SK-N-SH treated with all-trans-retinoic acid at 6 μM for 48 hours (cell line): ENCODE measurements at regions not wholly inside any gene's neighbourhood (a gene's known extent, or its start where the extent isn't known, plus 50 kb on each side); places are given as distances from the start of the nearest gene placed in this dataset.

Experiments used
- ATAC-seq: fragments of 200-7000 bp; cut with Tn5 transposase; 3 replicates; pipeline ENCODE4 v1.9.1; 2020; ENCODE audit warnings: mild to moderate bottlenecking, moderate library complexity
- BACH2 ChIP-seq: fragments of 250-450 bp; sonication (Bioruptor Pico); IDR thresholded peaks from 2 replicates; pipeline ENCODE4 v1.9.0; 2021; ENCODE audit warnings: mild to moderate bottlenecking, borderline replicate concordance
- CSDC2 ChIP-seq: fragments of 250-450 bp; sonication (Bioruptor Pico); IDR thresholded peaks from 2 replicates; pipeline ENCODE4 v1.5.0; 2020; ENCODE audit warnings: mild to moderate bottlenecking, moderate library complexity
- ESRRG ChIP-seq: fragments of 250-450 bp; sonication (Bioruptor Pico); IDR thresholded peaks from 2 replicates; pipeline ENCODE4 v1.6.1; 2021; ENCODE audit warnings: mild to moderate bottlenecking
- GLIS3 ChIP-seq: fragments of 250-450 bp; sonication (Bioruptor Pico); IDR thresholded peaks from 2 replicates; pipeline ENCODE4 v1.5.0; 2020; ENCODE audit warnings: mild to moderate bottlenecking, moderate library complexity
- ISL1 ChIP-seq: fragments of 250-450 bp; sonication (Bioruptor Pico); IDR thresholded peaks from 2 replicates; pipeline ENCODE4 v2.1.2; 2022; ENCODE audit warnings: mild to moderate bottlenecking, moderate library complexity
- OSR1 ChIP-seq: fragments of 250-450 bp; sonication (Bioruptor Pico); IDR thresholded peaks from 2 replicates; pipeline ENCODE4 v1.8.0; 2022; ENCODE audit warnings: moderate library complexity, mild to moderate bottlenecking, inconsistent platforms
- PPARA ChIP-seq: fragments of 250-450 bp; sonication (Bioruptor Pico); IDR thresholded peaks from 2 replicates; pipeline ENCODE4 v1.5.0; 2020; ENCODE audit warnings: mild to moderate bottlenecking, borderline replicate concordance
- RARB ChIP-seq: fragments of 250-450 bp; sonication (Bioruptor Pico); IDR thresholded peaks from 2 replicates; pipeline ENCODE4 v1.8.0; 2021; ENCODE audit warnings: mild to moderate bottlenecking, moderate library complexity
- SNAI2 ChIP-seq: fragments of 250-450 bp; sonication (Bioruptor Pico); IDR thresholded peaks from 2 replicates; pipeline ENCODE4 v1.5.0; 2020; ENCODE audit warnings: mild to moderate bottlenecking, moderate library complexity
- TCF4 ChIP-seq: fragments of 250-450 bp; sonication (Bioruptor Pico); IDR thresholded peaks from 2 replicates; pipeline ENCODE4 v1.8.0; 2021; ENCODE audit warnings: mild to moderate bottlenecking, moderate library complexity, borderline replicate concordance
- TOX ChIP-seq: fragments of 250-450 bp; sonication (Bioruptor Pico); IDR thresholded peaks from 2 replicates; pipeline ENCODE4 v1.8.0; 2021; ENCODE audit warnings: mild to moderate bottlenecking, moderate library complexity, borderline replicate concordance
- ZFP3 ChIP-seq: fragments of 250-450 bp; sonication (Bioruptor Pico); IDR thresholded peaks from 2 replicates; pipeline ENCODE4 v1.5.0; 2020; ENCODE audit warnings: mild to moderate bottlenecking, moderate library complexity
- ZFP30 ChIP-seq: fragments of 450-650 bp; formaldehyde crosslinking; IDR thresholded peaks from 2 replicates; pipeline ENCODE4 v1.5.0; 2022; ENCODE audit warnings: mild to moderate bottlenecking, moderate library complexity
- ZNF70 ChIP-seq: fragments of 450-650 bp; formaldehyde crosslinking; IDR thresholded peaks from 2 replicates; pipeline ENCODE4 v1.5.0; 2020; ENCODE audit warnings: mild to moderate bottlenecking, moderate library complexity
- ZNF8 ChIP-seq: fragments of 450-650 bp; formaldehyde crosslinking; IDR thresholded peaks from 2 replicates; pipeline ENCODE4 v1.5.0; 2020; ENCODE audit warnings: mild to moderate bottlenecking, moderate library complexity
- TF ChIP-seq, protein P1 (sequence below): fragments of 250-450 bp; sonication (Bioruptor Pico); IDR thresholded peaks from 2 replicates; pipeline ENCODE4 v1.5.1; 2020; ENCODE audit warnings: low read depth, mild to moderate bottlenecking, moderate library complexity
- TF ChIP-seq, protein P2 (sequence below): fragments of 250-450 bp; sonication (Bioruptor Pico); IDR thresholded peaks from 2 replicates; pipeline ENCODE4 v1.5.1; 2021; ENCODE audit warnings: mild to moderate bottlenecking, moderate library complexity
- TF ChIP-seq, protein P3 (sequence below): fragments of 250-450 bp; sonication (Bioruptor Pico); IDR thresholded peaks from 2 replicates; pipeline ENCODE4 v1.5.0; 2020; ENCODE audit warnings: mild to moderate bottlenecking, moderate library complexity
- TF ChIP-seq, protein P4 (sequence below): fragments of 250-450 bp; sonication (Bioruptor Pico); IDR thresholded peaks from 2 replicates; pipeline ENCODE4 v1.8.0; 2020; ENCODE audit warnings: mild to moderate bottlenecking, moderate library complexity, borderline replicate concordance
- TF ChIP-seq, protein P5 (sequence below): fragments of 250-450 bp; sonication (Bioruptor Pico); IDR thresholded peaks from 2 replicates; pipeline ENCODE4 v1.8.0; 2021; ENCODE audit warnings: low read depth, mild to moderate bottlenecking, moderate library complexity, borderline replicate concordance

DNA sequence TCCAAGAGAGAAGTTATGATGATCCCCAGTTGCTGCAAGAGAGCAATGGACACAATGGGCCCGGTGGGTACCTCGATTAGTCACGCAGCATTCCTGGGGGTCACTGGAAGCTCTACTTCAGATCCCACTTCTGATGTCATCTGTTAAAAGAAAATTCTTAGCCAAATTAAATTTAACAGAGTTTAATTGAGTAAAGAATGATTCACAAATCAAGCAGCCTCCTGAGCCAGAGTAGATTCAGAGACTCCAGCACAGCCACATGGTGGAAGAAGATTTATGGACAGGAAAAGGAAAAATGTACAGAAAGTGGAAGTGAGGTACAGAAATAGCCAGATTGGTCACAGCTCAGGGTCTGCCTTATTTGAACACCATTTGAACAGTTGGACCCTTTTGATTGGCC lies 107.5 kb downstream of the SPTSSA start (continued):
- TF ChIP-seq, protein P1, sequence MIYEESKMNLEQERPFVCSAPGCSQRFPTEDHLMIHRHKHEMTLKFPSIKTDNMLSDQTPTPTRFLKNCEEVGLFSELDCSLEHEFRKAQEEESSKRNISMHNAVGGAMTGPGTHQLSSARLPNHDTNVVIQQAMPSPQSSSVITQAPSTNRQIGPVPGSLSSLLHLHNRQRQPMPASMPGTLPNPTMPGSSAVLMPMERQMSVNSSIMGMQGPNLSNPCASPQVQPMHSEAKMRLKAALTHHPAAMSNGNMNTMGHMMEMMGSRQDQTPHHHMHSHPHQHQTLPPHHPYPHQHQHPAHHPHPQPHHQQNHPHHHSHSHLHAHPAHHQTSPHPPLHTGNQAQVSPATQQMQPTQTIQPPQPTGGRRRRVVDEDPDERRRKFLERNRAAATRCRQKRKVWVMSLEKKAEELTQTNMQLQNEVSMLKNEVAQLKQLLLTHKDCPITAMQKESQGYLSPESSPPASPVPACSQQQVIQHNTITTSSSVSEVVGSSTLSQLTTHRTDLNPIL (CRISPR knock-in tag) = peak; percentile 73

DNA sequence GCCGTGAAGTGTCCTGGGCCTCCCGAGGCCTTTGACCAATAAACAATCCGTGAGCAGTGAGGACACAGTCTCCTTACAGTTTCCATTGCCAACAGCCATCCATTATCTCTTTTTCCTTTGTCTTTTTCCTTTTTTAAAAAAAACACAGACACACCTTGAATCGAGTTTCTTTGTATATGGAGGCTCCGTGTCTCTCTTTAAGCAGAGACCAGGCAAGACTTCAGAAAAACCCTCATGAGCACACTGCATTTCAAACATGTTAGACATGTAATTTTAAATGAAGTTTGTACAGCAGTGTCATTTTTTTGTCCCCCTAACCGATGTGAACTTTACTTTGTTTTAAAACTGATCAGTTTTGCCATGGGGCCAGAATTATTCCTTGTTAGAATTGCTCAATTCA lies 111.1 kb downstream of the SPTSSA start:
- TF ChIP-seq ISL1 = no peak
- TF ChIP-seq, protein P2, sequence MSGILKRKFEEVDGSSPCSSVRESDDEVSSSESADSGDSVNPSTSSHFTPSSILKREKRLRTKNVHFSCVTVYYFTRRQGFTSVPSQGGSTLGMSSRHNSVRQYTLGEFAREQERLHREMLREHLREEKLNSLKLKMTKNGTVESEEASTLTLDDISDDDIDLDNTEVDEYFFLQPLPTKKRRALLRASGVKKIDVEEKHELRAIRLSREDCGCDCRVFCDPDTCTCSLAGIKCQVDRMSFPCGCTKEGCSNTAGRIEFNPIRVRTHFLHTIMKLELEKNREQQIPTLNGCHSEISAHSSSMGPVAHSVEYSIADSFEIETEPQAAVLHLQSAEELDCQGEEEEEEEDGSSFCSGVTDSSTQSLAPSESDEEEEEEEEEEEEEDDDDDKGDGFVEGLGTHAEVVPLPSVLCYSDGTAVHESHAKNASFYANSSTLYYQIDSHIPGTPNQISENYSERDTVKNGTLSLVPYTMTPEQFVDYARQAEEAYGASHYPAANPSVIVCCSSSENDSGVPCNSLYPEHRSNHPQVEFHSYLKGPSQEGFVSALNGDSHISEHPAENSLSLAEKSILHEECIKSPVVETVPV (CRISPR knock-in tag) = no peak
- TF ChIP-seq GLIS3 (CRISPR knock-in tag) = no peak
- TF ChIP-seq OSR1 (CRISPR knock-in tag) = no peak
- TF ChIP-seq RARB (CRISPR knock-in tag) = no peak
- TF ChIP-seq CSDC2 (CRISPR knock-in tag) = no peak
- no peak for TF ChIP-seq ZFP30
- TF ChIP-seq, protein P3, sequence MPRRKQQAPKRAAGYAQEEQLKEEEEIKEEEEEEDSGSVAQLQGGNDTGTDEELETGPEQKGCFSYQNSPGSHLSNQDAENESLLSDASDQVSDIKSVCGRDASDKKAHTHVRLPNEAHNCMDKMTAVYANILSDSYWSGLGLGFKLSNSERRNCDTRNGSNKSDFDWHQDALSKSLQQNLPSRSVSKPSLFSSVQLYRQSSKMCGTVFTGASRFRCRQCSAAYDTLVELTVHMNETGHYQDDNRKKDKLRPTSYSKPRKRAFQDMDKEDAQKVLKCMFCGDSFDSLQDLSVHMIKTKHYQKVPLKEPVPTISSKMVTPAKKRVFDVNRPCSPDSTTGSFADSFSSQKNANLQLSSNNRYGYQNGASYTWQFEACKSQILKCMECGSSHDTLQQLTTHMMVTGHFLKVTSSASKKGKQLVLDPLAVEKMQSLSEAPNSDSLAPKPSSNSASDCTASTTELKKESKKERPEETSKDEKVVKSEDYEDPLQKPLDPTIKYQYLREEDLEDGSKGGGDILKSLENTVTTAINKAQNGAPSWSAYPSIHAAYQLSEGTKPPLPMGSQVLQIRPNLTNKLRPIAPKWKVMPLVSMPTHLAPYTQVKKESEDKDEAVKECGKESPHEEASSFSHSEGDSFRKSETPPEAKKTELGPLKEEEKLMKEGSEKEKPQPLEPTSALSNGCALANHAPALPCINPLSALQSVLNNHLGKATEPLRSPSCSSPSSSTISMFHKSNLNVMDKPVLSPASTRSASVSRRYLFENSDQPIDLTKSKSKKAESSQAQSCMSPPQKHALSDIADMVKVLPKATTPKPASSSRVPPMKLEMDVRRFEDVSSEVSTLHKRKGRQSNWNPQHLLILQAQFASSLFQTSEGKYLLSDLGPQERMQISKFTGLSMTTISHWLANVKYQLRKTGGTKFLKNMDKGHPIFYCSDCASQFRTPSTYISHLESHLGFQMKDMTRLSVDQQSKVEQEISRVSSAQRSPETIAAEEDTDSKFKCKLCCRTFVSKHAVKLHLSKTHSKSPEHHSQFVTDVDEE = no peak
- TF ChIP-seq ZFP3 (CRISPR knock-in tag) = no peak
- TF ChIP-seq, protein P1 (CRISPR knock-in tag) = no peak
- no peak for TF ChIP-seq SNAI2 (CRISPR knock-in tag)
- TF ChIP-seq PPARA (CRISPR knock-in tag) = no peak
- TF ChIP-seq ESRRG (CRISPR knock-in tag) = no peak
- TF ChIP-seq, protein P4, sequence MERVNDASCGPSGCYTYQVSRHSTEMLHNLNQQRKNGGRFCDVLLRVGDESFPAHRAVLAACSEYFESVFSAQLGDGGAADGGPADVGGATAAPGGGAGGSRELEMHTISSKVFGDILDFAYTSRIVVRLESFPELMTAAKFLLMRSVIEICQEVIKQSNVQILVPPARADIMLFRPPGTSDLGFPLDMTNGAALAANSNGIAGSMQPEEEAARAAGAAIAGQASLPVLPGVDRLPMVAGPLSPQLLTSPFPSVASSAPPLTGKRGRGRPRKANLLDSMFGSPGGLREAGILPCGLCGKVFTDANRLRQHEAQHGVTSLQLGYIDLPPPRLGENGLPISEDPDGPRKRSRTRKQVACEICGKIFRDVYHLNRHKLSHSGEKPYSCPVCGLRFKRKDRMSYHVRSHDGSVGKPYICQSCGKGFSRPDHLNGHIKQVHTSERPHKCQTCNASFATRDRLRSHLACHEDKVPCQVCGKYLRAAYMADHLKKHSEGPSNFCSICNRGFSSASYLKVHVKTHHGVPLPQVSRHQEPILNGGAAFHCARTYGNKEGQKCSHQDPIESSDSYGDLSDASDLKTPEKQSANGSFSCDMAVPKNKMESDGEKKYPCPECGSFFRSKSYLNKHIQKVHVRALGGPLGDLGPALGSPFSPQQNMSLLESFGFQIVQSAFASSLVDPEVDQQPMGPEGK (CRISPR knock-in tag) = no peak
- no peak for TF ChIP-seq TOX (CRISPR knock-in tag)
- no peak for TF ChIP-seq BACH2 (CRISPR knock-in tag)
- TF ChIP-seq, protein P5, sequence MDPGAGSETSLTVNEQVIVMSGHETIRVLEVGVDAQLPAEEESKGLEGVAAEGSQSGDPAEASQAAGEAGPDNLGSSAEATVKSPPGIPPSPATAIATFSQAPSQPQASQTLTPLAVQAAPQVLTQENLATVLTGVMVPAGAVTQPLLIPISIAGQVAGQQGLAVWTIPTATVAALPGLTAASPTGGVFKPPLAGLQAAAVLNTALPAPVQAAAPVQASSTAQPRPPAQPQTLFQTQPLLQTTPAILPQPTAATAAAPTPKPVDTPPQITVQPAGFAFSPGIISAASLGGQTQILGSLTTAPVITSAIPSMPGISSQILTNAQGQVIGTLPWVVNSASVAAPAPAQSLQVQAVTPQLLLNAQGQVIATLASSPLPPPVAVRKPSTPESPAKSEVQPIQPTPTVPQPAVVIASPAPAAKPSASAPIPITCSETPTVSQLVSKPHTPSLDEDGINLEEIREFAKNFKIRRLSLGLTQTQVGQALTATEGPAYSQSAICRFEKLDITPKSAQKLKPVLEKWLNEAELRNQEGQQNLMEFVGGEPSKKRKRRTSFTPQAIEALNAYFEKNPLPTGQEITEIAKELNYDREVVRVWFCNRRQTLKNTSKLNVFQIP = no peak
- no peak for ATAC-seq

DNA sequence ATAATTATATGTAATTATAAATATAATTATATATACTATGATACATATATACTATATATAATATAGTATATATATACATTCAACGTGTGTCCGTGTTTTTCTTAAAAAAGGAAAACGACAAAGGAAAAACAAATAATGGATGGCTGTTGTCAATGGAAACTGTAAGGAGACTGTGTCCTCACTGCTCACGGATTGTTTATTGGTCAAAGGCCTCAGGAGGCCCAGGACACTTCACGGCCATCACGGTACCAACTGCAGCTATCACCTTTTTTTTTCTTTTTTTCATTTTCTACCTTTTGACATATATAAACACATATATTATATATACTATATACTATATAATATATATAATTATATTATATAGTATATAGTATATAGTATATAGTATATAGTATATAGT lies 113.4 kb downstream of the SPTSSA start:
- TF ChIP-seq BACH2 (CRISPR knock-in tag) (no peak), GLIS3 (CRISPR knock-in tag) (no peak), ZNF70 (no peak), RARB (CRISPR knock-in tag) (no peak), OSR1 (CRISPR knock-in tag) (no peak), ZFP3 (CRISPR knock-in tag) (no peak), ZFP30 (no peak), ZNF8 (CRISPR knock-in tag) (no peak), ISL1 (no peak), CSDC2 (CRISPR knock-in tag) (no peak), SNAI2 (CRISPR knock-in tag) (no peak), TCF4 (CRISPR knock-in tag) (no peak)
- TF ChIP-seq, protein P1 (CRISPR knock-in tag) = no peak
- TF ChIP-seq, protein P5 = no peak
- TF ChIP-seq, protein P4 (CRISPR knock-in tag) = no peak
- no peak for ATAC-seq
